Lung (tissue), 11 donors: ENCODE measurements at regions not wholly inside any gene's neighbourhood (a gene's known extent, or its start where the extent isn't known, plus 50 kb on each side); places are given as distances from the start of the nearest gene placed in this dataset.

ENCODE experiments used
- ATAC-seq: fragments of 200-7000 bp; cut with Tn5 transposase; one replicate; pipeline ENCODE4 v1.9.1; 2020; ENCODE audit warnings: moderate number of reproducible peaks; ENCODE audit not compliant: insufficient read depth, low FRiP score
- DNase-seq, 3 donors: peaks; one replicate each; pipeline ENCODE4 v3.0.0-alpha.2; 2013 to 2017
- H3K27ac ChIP-seq, 2 donors: one replicate each; pipeline ENCODE4 v1.5.1; 2013; ENCODE audit warnings: mild to moderate bottlenecking in 2 of 2, moderate library complexity in 2 of 2, control low read depth in 1 of 2, inconsistent platforms in 1 of 2, low read depth in 1 of 2, low read length in 1 of 2
- H3K27me3 ChIP-seq, 3 donors: one replicate each; pipeline ENCODE4 v1.5.1; 2013; ENCODE audit warnings: low read length in 2 of 3; ENCODE audit not compliant: control insufficient read depth in 3 of 3, insufficient read depth in 3 of 3
- H3K36me3 ChIP-seq, 4 donors: one replicate each; pipeline ENCODE4 v1.5.1; 2013; ENCODE audit warnings: low read length in 4 of 4, mild to moderate bottlenecking in 1 of 4, moderate library complexity in 1 of 4; ENCODE audit not compliant: control insufficient read depth in 4 of 4, insufficient read depth in 4 of 4
- H3K4me1 ChIP-seq, 5 donors: one replicate each; pipeline ENCODE4 v1.5.1; 2013; ENCODE audit warnings: low read length in 5 of 5, mild to moderate bottlenecking in 2 of 5, moderate library complexity in 1 of 5; ENCODE audit not compliant: control insufficient read depth in 5 of 5, insufficient read depth in 5 of 5
- H3K4me3 ChIP-seq: one replicate; pipeline ENCODE4 v1.5.1; 2013; ENCODE audit warnings: mild to moderate bottlenecking, control low read depth, moderate library complexity
- H3K9ac ChIP-seq, 2 donors: one replicate each; pipeline ENCODE4 v1.5.1; 2013; ENCODE audit warnings: low read length in 2 of 2, control low read depth in 1 of 2; ENCODE audit not compliant: insufficient read depth in 1 of 2
- H3K9me3 ChIP-seq, 4 donors: one replicate each; pipeline ENCODE4 v1.5.1; 2013; ENCODE audit warnings: low read length in 3 of 4, mild to moderate bottlenecking in 1 of 4, moderate library complexity in 1 of 4; ENCODE audit not compliant: control insufficient read depth in 4 of 4, insufficient read depth in 3 of 4
- CTCF ChIP-seq: IDR thresholded peaks from 2 replicates; pipeline ENCODE4 v1.5.1; 2012; ENCODE audit warnings: mild to moderate bottlenecking; ENCODE audit errors: control extremely low read depth, extremely low read depth
- WGBS, 2 donors: extraction: QIAGEN DNeasy Blood & Tissue Kit; methylation state at CpG; one replicate each; pipeline ENCODE4 v1.1.7; 2013; 5-methylcytosine and 5-hydroxymethylcytosine counted together
- donor health status: control.
- donor health status: control.
- donor health status: Bipolar disorder and iron deficiency.
- donor health status: healthy.
- donor health status: DM: yes; HTN: yes; CAD: no.

DNA sequence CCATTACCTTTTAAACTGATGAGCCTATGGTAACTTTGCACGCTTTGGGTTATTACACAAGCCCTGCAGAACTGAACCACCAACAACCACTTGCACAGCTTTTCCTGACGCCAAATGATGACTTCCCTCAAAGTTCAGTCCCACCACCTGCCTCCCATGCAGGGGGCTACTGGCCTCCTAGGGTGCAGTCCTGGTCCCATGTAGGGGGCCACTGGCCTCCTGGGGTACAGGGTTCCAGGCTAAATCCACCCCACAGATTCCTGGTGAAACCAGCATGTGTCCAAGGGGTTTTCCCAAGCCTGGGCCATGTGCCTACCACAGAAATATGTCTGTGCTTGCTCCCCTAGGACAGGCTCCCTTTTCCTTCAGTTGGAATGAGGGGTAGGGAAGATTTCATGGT lies 73.4 kb upstream of the ZNF678 start:
- H3K36me3 ChIP-seq: no peaks in the 10 kb centered on the region
- TF ChIP-seq CTCF: no peak
- H3K4me3 ChIP-seq: no peak overlapping the region
- H3K9ac ChIP-seq: no peak overlapping the region
- ATAC-seq (no peak), DNase-seq (no peak)
- H3K9me3 ChIP-seq: peaks cover 0 to 5% (median 0%) of the 10 kb centered on the region in 4 donors
- H3K27ac ChIP-seq: no peak overlapping the region
- 59 to 82% methylated on average over 2 of the region's 2 CpGs for WGBS, 2 donors
- H3K27me3 ChIP-seq: no peaks in the 10 kb centered on the region
- H3K4me1 ChIP-seq: no peaks in the 10 kb centered on the region

DNA sequence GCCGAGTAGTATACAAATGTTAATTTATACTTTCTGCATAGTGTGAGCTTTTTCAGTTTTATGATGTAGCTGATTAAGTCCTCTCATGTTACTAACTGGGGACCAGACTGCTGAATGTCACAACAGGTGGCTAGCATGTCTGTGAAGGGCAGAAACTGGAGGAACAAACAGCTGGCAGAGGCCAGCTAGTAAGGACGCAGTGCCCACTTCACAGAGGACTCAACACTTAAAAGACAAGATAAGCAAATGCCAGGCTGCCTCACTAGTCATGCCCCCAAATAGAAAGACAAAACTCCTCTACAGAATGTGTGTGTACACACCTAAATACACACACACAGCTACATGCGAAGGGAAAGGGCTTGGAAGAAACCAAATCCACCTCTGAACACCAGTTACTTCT lies 73.8 kb upstream of the ZNF678 start:
- peaks cover 0 to 5% (median 0%) of the 10 kb centered on the region in 4 donors for H3K9me3 ChIP-seq
- DNase-seq (no peak), ATAC-seq (no peak)
- H3K27me3 ChIP-seq: no peaks in the 10 kb centered on the region
- H3K4me1 ChIP-seq: no peaks in the 10 kb centered on the region
- no peak overlapping the region for H3K9ac ChIP-seq
- H3K4me3 ChIP-seq: no peak overlapping the region
- TF ChIP-seq CTCF: no peak
- WGBS, 2 donors: 76 to 90% methylated on average over 3 of the region's 3 CpGs
- H3K27ac ChIP-seq: no peak overlapping the region
- H3K36me3 ChIP-seq: no peaks in the 10 kb centered on the region

- H3K27me3 ChIP-seq: no peaks in the 10 kb centered on the region
- DNase-seq: no peak
- TF ChIP-seq CTCF: no peak
Observed at GRCh38 chr1:227487606-227488005, 75.8 kb upstream of the ZNF678 start.

GRCh38 chr1:227486559-227486958 lies 76.8 kb upstream of the ZNF678 start:
- no peak for TF ChIP-seq CTCF
- no peak for DNase-seq
- WGBS, 2 donors: 69 to 79% methylated on average over 3 of the region's 3 CpGs

More at GRCh38 chr1:227487606-227488005, 75.8 kb upstream of the ZNF678 start:
- no peak for ATAC-seq
- H3K4me1 ChIP-seq: no peaks in the 10 kb centered on the region
- peaks cover 0 to 5% (median 0%) of the 10 kb centered on the region in 4 donors for H3K9me3 ChIP-seq
- H3K4me3 ChIP-seq: no peak overlapping the region
- no peak overlapping the region for H3K9ac ChIP-seq
- no peaks in the 10 kb centered on the region for H3K36me3 ChIP-seq
- H3K27ac ChIP-seq: no peak overlapping the region

More at GRCh38 chr1:227486559-227486958, 76.8 kb upstream of the ZNF678 start:
- H3K9me3 ChIP-seq: peaks cover 0 to 5% (median 0%) of the 10 kb centered on the region in 4 donors
- no peak overlapping the region for H3K9ac ChIP-seq
- H3K36me3 ChIP-seq: no peaks in the 10 kb centered on the region
- no peak for ATAC-seq
- H3K27me3 ChIP-seq: no peaks in the 10 kb centered on the region
- no peaks in the 10 kb centered on the region for H3K4me1 ChIP-seq
- no peak overlapping the region for H3K27ac ChIP-seq
- no peak overlapping the region for H3K4me3 ChIP-seq
